Coronary artery (tissue), 2 donors: ENCODE measurements at regions not wholly inside any gene's neighbourhood (a gene's known extent, or its start where the extent isn't known, plus 50 kb on each side); places are given as distances from the start of the nearest gene placed in this dataset.

Experiments
- DNase-seq: peaks from one replicate; pipeline ENCODE4 v3.0.0-alpha.2; 2017; ENCODE audit warnings: low spot score
- H3K27ac ChIP-seq, 2 donors: fragments of 200-600 bp; sonication (generic); one replicate each; pipeline ENCODE4 v1.5.1; 2016 to 2019
- H3K4me3 ChIP-seq: fragments of 200-600 bp; sonication (generic); 2 replicates; pipeline ENCODE4 v1.5.1; 2016; ENCODE audit warnings: mild to moderate bottlenecking, moderate library complexity
- CTCF ChIP-seq: fragments of 200-600 bp; sonication (generic); IDR thresholded peaks from one replicate; pipeline ENCODE4 v1.5.1; 2019; ENCODE audit warnings: antibody characterized with exemption

- H3K27ac ChIP-seq: no peak overlapping the region
- DNase-seq: no peak
- H3K4me3 ChIP-seq: no peak overlapping the region
- TF ChIP-seq CTCF: no peak
Measured at GRCh38 chr2:215780907-215781685, 232.3 kb downstream of the MREG start.

- no peak for DNase-seq
- TF ChIP-seq CTCF: no peak
- no peak overlapping the region for H3K27ac ChIP-seq
- H3K4me3 ChIP-seq: no peak overlapping the region
Measured at GRCh38 chr2:215780313-215780712, 233.0 kb downstream of the MREG start.

- no peak for TF ChIP-seq CTCF
- H3K4me3 ChIP-seq: no peak overlapping the region
- DNase-seq: no peak
- H3K27ac ChIP-seq: no peak overlapping the region
Measured at GRCh38 chr2:215779912-215780311, 233.4 kb downstream of the MREG start.

- Histone ChIP-seq H3K4me3 (no peak overlapping the region), H3K27ac (no peak overlapping the region)
- TF ChIP-seq CTCF: no peak
- DNase-seq: no peak
Measured at GRCh38 chr2:215777465-215778044, 235.8 kb downstream of the MREG start.

- no peak for TF ChIP-seq CTCF
- no peak for DNase-seq
- no peak overlapping the region for H3K27ac ChIP-seq
- no peak overlapping the region for H3K4me3 ChIP-seq
Measured at GRCh38 chr2:215775106-215775505, 238.2 kb downstream of the MREG start.

GRCh38 chr2:215773728-215774127 lies 239.6 kb downstream of the MREG start:
- no peak for DNase-seq
- Histone ChIP-seq H3K27ac (no peak overlapping the region), H3K4me3 (no peak overlapping the region)
- TF ChIP-seq CTCF: no peak
